Left colon (tissue), 2 donors: ENCODE measurements at regions not wholly inside any gene's neighbourhood (a gene's known extent, or its start where the extent isn't known, plus 50 kb on each side); places are given as distances from the start of the nearest gene placed in this dataset.

ENCODE experiments used
- ATAC-seq: fragments of 200-7000 bp; cut with Tn5 transposase; one replicate; pipeline ENCODE4 v1.9.1; 2020; ENCODE audit warnings: mild to moderate bottlenecking, moderate library complexity
- DNase-seq, 2 donors: peaks; one replicate each; pipeline ENCODE4 v3.0.0-alpha.2; 2020
- intact Hi-C, 2 donors: fragments of 100-400 bp; cut with DNase I in 1 of 2; cut with micrococcal nuclease in 1 of 2; formaldehyde crosslinking; loops; one replicate each; pipeline versions ENCODE4 v1.11.2 to v1.14.0; 2022; cut with DNase I, micrococcal nuclease
- donor health status: DM: no; HTN: no; CAD: no.
- donor health status: DM: yes; HTN: yes; CAD: no.

GRCh38 chr6:44717431-44717830 lies 329.9 kb downstream of the CDC5L start:
- no peak for DNase-seq
- intact Hi-C loops: no loop called here
- ATAC-seq: no peak

- ATAC-seq: no peak
- no peak for DNase-seq
- intact Hi-C loops: no loop called here
These were observed 334.6 kb downstream of the CDC5L start for GRCh38 chr6:44721954-44722578.

GRCh38 chr6:44722736-44723135 lies 335.2 kb downstream of the CDC5L start:
- ATAC-seq (no peak), DNase-seq (no peak)
- intact Hi-C loops: no loop called here

- intact Hi-C loops: no loop called here
These were observed 336.1 kb downstream of the CDC5L start for GRCh38 chr6:44723439-44724197.

GRCh38 chr6:44725070-44725469 lies 337.6 kb downstream of the CDC5L start:
- intact Hi-C loops: no loop called here
- DNase-seq (no peak), ATAC-seq (no peak)

More at GRCh38 chr6:44723439-44724197, 336.1 kb downstream of the CDC5L start:
- DNase-seq (no peak), ATAC-seq (no peak)

GRCh38 chr6:44727651-44728630 lies 340.4 kb downstream of the CDC5L start:
- ATAC-seq (no peak), DNase-seq (no peak)
- intact Hi-C loops: no loop called here

GRCh38 chr6:44730771-44731391 lies 343.4 kb downstream of the CDC5L start:
- DNase-seq: peak in 1 of 2 donors; percentile 42
- intact Hi-C loops: no loop called here
- peak; percentile 83 for ATAC-seq

GRCh38 chr6:44731485-44732095 lies 344.1 kb downstream of the CDC5L start:
- intact Hi-C loops: no loop called here
- no peak for ATAC-seq
- no peak for DNase-seq

GRCh38 chr6:44732243-44732642 lies 344.7 kb downstream of the CDC5L start:
- ATAC-seq (no peak), DNase-seq (no peak)
- intact Hi-C loops: no loop called here

GRCh38 chr6:44733126-44733525 lies 345.6 kb downstream of the CDC5L start:
- DNase-seq: no peak
- ATAC-seq: no peak
- intact Hi-C loops: no loop called here

- intact Hi-C loops: no loop called here
- peak; percentile 62 to 77 for DNase-seq
- peak; percentile 83 for ATAC-seq
These were observed 346.4 kb downstream of the CDC5L start for GRCh38 chr6:44733868-44734267.

- ATAC-seq: no peak
- DNase-seq: no peak
- intact Hi-C loops: no loop called here
These were observed 347.6 kb downstream of the CDC5L start for GRCh38 chr6:44734886-44735629.

GRCh38 chr6:44735630-44735963 lies 348.1 kb downstream of the CDC5L start:
- no peak for DNase-seq

GRCh38 chr6:44737341-44737740 lies 349.8 kb downstream of the CDC5L start:
- DNase-seq (no peak), ATAC-seq (no peak)
- intact Hi-C loops: no loop called here

More at GRCh38 chr6:44735630-44735963, 348.1 kb downstream of the CDC5L start:
- intact Hi-C loops: no loop called here
- ATAC-seq: no peak

- intact Hi-C loops: no loop called here
- ATAC-seq: no peak
- no peak for DNase-seq
These were observed 350.5 kb downstream of the CDC5L start for GRCh38 chr6:44737829-44738528.

- no peak for ATAC-seq
- DNase-seq: no peak
- intact Hi-C loops: no loop called here
These were observed 351.2 kb downstream of the CDC5L start for GRCh38 chr6:44738601-44739146.

GRCh38 chr6:44739181-44739580 lies 351.7 kb downstream of the CDC5L start:
- ATAC-seq (no peak), DNase-seq (no peak)
- intact Hi-C loops: no loop called here
